IMR-90 (cell line): ENCODE measurements at regions not wholly inside any gene's neighbourhood (a gene's known extent, or its start where the extent isn't known, plus 50 kb on each side); places are given as distances from the start of the nearest gene placed in this dataset.

Experiments used
- ATAC-seq: fragments of 200-7000 bp; cut with Tn5 transposase; 2 replicates; pipeline ENCODE4 v1.9.1; 2020; ENCODE audit warnings: low read depth, mild to moderate bottlenecking, moderate library complexity
- BruUV-seq: library from RNA; stranded (reverse); fragments of 400-500 nt; replicated peaks from 2 replicates; lab custom pipeline; 2021; lab: Mats Ljungman, UMichigan
- CTCF ChIA-PET: fragments of 300-600 bp; formaldehyde crosslinking; extraction: SDS; loops from one replicate; lab custom pipeline; 2021; ENCODE audit warnings: antibody characterized with exemption; lab: Yijun Ruan, JAX
- POLR2A ChIA-PET: fragments of 300-600 bp; sonication (Branson Sonifier 250); formaldehyde crosslinking; loops from one replicate; lab custom pipeline; 2022; ENCODE audit warnings: antibody characterized with exemption; ENCODE audit not compliant: unreplicated experiment; lab: Charles Lee
- DNase-seq: peaks from one replicate; pipeline ENCODE4 v3.0.0; 2013
- H2AFZ ChIP-seq: replicated peaks from 2 replicates; pipeline ENCODE3; 2013; ENCODE audit warnings: low read length, mild to moderate bottlenecking; ENCODE audit not compliant: poor library complexity
- H2AK5ac ChIP-seq: 2 replicates; pipeline ENCODE4 v1.6.1; 2013; ENCODE audit warnings: low read depth, low read length, inconsistent platforms
- H2AK9ac ChIP-seq: replicated peaks from 2 replicates; pipeline ENCODE3; 2013; ENCODE audit warnings: mild to moderate bottlenecking, low read depth, low read length, moderate library complexity; ENCODE audit not compliant: poor library complexity
- H2BK120ac ChIP-seq: 2 replicates; pipeline ENCODE4 v1.6.1; 2013; ENCODE audit warnings: low read depth, low read length, inconsistent platforms
- H2BK15ac ChIP-seq: 3 replicates; pipeline ENCODE4 v1.6.1; 2013; ENCODE audit warnings: low read depth, low read length, inconsistent platforms
- H2BK20ac ChIP-seq: 2 replicates; pipeline ENCODE4 v1.6.1; 2013; ENCODE audit warnings: low read depth, mild to moderate bottlenecking, inconsistent platforms, low read length, moderate library complexity
- H2BK5ac ChIP-seq: 2 replicates; pipeline ENCODE4 v1.6.1; 2013; ENCODE audit warnings: mild to moderate bottlenecking, low read depth, low read length, inconsistent platforms; ENCODE audit not compliant: poor library complexity, severe bottlenecking
- H3K14ac ChIP-seq: replicated peaks from 2 replicates; pipeline ENCODE4 v1.6.1; 2013; ENCODE audit warnings: low read depth, low read length, inconsistent platforms
- H3K18ac ChIP-seq: 2 replicates; pipeline ENCODE4 v1.6.1; 2013; ENCODE audit warnings: low read depth, low read length, control low read depth
- H3K23ac ChIP-seq: 2 replicates; pipeline ENCODE4 v1.6.1; 2013; ENCODE audit warnings: low read depth, low read length, inconsistent platforms
- H3K27ac ChIP-seq: 2 replicates; pipeline ENCODE4 v1.5.1; 2013; ENCODE audit warnings: mild to moderate bottlenecking, control low read depth, low read length; ENCODE audit not compliant: insufficient read depth
- H3K27me3 ChIP-seq: 2 replicates; pipeline ENCODE4 v1.6.1; 2013; ENCODE audit warnings: low read length; ENCODE audit not compliant: control insufficient read depth, insufficient read depth
- H3K36me3 ChIP-seq: 2 replicates; pipeline ENCODE4 v1.6.1; 2013; ENCODE audit warnings: low read length, mixed read lengths; ENCODE audit not compliant: control insufficient read depth, insufficient read depth
- H3K4ac ChIP-seq: 2 replicates; pipeline ENCODE4 v1.6.1; 2013; ENCODE audit warnings: low read depth, low read length, inconsistent platforms
- H3K4me1 ChIP-seq: 2 replicates; pipeline ENCODE4 v1.6.1; 2013; ENCODE audit warnings: low read length, mixed read lengths; ENCODE audit not compliant: control insufficient read depth, insufficient read depth
- H3K4me2 ChIP-seq: 2 replicates; pipeline ENCODE4 v1.6.1; 2013; ENCODE audit warnings: low read depth, mild to moderate bottlenecking, control low read depth, low read length, moderate library complexity
- H3K4me3 ChIP-seq: 2 replicates; pipeline ENCODE4 v1.5.1; 2013; ENCODE audit warnings: low read depth, mild to moderate bottlenecking, control low read depth, low read length, moderate library complexity; ENCODE audit not compliant: insufficient read depth
- H3K56ac ChIP-seq: 2 replicates; pipeline ENCODE4 v1.6.1; 2013; ENCODE audit warnings: low read length, inconsistent platforms; ENCODE audit not compliant: insufficient read depth; ENCODE audit errors: extremely low read depth
- H3K79me1 ChIP-seq, 2 experiments: 2 replicates each; pipeline ENCODE4 v1.6.1; 2013; ENCODE audit warnings: low read length in 2 of 2, inconsistent platforms in 1 of 2, low read depth in 1 of 2
- H3K9ac ChIP-seq: 2 replicates; pipeline ENCODE4 v1.6.1; 2013; ENCODE audit warnings: low read depth, low read length, control low read depth
- H3K9me1 ChIP-seq: 2 replicates; pipeline ENCODE4 v1.6.1; 2013; ENCODE audit warnings: low read length, inconsistent platforms; ENCODE audit not compliant: insufficient read depth
- H3K9me3 ChIP-seq: 2 replicates; pipeline ENCODE4 v1.6.1; 2013; ENCODE audit warnings: low read length; ENCODE audit not compliant: control insufficient read depth, insufficient read depth
- H4K20me1 ChIP-seq: 2 replicates; pipeline ENCODE4 v1.6.1; 2013; ENCODE audit warnings: low read length, inconsistent platforms; ENCODE audit not compliant: insufficient read depth
- H4K5ac ChIP-seq: 2 replicates; pipeline ENCODE4 v1.6.1; 2013; ENCODE audit warnings: mild to moderate bottlenecking, low read depth, low read length, control low read depth
- H4K8ac ChIP-seq, 2 experiments: 2 replicates each; pipeline ENCODE4 v1.6.1; 2013; ENCODE audit warnings: low read depth in 2 of 2, low read length in 2 of 2, control low read depth in 1 of 2, inconsistent platforms in 1 of 2
- H4K91ac ChIP-seq: 2 replicates; pipeline ENCODE4 v1.6.1; 2013; ENCODE audit warnings: low read depth, low read length, inconsistent platforms; ENCODE audit not compliant: insufficient read depth
- BHLHE40 ChIP-seq: fragments of 150-350 bp; IDR thresholded peaks from 2 replicates; pipeline ENCODE4 v1.6.1; 2016; ENCODE audit warnings: mild to moderate bottlenecking, low read depth, low read length
- CEBPB ChIP-seq: IDR thresholded peaks from 2 replicates; pipeline ENCODE4 v1.6.1; 2012; ENCODE audit warnings: low read depth, low read length, improper control_type of control experiment
- CHD1 ChIP-seq: IDR thresholded peaks from 2 replicates; pipeline ENCODE4 v1.6.1; 2012; ENCODE audit warnings: low read depth, low read length, improper control_type of control experiment
- FOS ChIP-seq: fragments of 150-350 bp; IDR thresholded peaks from 2 replicates; pipeline ENCODE4 v1.6.1; 2016; ENCODE audit warnings: low read depth, low read length
- MAFK ChIP-seq: IDR thresholded peaks from 2 replicates; pipeline ENCODE4 v1.6.1; 2012; ENCODE audit warnings: low read depth, low read length, improper control_type of control experiment
- MAZ ChIP-seq: IDR thresholded peaks from 2 replicates; pipeline ENCODE4 v1.6.1; 2012; ENCODE audit warnings: low read depth, mild to moderate bottlenecking, low read length, improper control_type of control experiment, moderate library complexity, borderline replicate concordance
- MXI1 ChIP-seq: IDR thresholded peaks from 2 replicates; pipeline ENCODE4 v1.6.1; 2012; ENCODE audit warnings: low read depth, mild to moderate bottlenecking, low read length, moderate library complexity, borderline replicate concordance
- NFE2L2 ChIP-seq: fragments of 150-350 bp; IDR thresholded peaks from 2 replicates; pipeline ENCODE4 v1.6.1; 2016; ENCODE audit warnings: low read depth, mild to moderate bottlenecking, low read length
- POLR2A ChIP-seq: IDR thresholded peaks from 2 replicates; pipeline ENCODE4 v1.6.1; 2012; ENCODE audit warnings: mild to moderate bottlenecking, low read depth, low read length
- RAD21 ChIP-seq: IDR thresholded peaks from 2 replicates; pipeline ENCODE4 v1.6.1; 2012; ENCODE audit warnings: low read length, improper control_type of control experiment
- RCOR1 ChIP-seq: IDR thresholded peaks from 2 replicates; pipeline ENCODE4 v1.6.1; 2012; ENCODE audit warnings: mild to moderate bottlenecking, low read length, improper control_type of control experiment; ENCODE audit not compliant: insufficient replicate concordance
- RFX5 ChIP-seq: IDR thresholded peaks from 2 replicates; pipeline ENCODE4 v1.8.0; 2012; ENCODE audit warnings: low read depth, mild to moderate bottlenecking, low read length, moderate library complexity
- dilution Hi-C: fragments of 300-500 bp; cut with HindIII; formaldehyde crosslinking; loops from one replicate; pipeline ENCODE4 v1.14.3; 2018; ENCODE audit warnings: low sequenced_read_pairs; ENCODE audit not compliant: unreplicated experiment
- in situ Hi-C: fragments of 300-500 bp; cut with MboI; formaldehyde crosslinking; loops from 3 replicates; pipeline ENCODE4 v1.14.3; 2019; ENCODE audit warnings: low sequenced_read_pairs, inconsistent platforms, mixed read lengths
- intact Hi-C: fragments of 100-400 bp; cut with micrococcal nuclease; formaldehyde crosslinking; loops from 2 replicates; pipeline ENCODE4 v1.10.0; 2022
- TF ChIP-seq, protein P1 (sequence below): fragments of 150-350 bp; IDR thresholded peaks from 2 replicates; pipeline ENCODE4 v1.6.1; 2016; ENCODE audit warnings: low read depth, mild to moderate bottlenecking, low read length, moderate library complexity, borderline replicate concordance
- TF ChIP-seq, protein P2 (sequence below): fragments of 150-350 bp; IDR thresholded peaks from 2 replicates; pipeline ENCODE4 v1.6.1; 2017; ENCODE audit warnings: mild to moderate bottlenecking, antibody characterized with exemption, low read length, low read depth
- TF ChIP-seq, protein P3 (sequence below): conservative IDR thresholded peaks from 2 replicates; pipeline ENCODE4 v1.5.1; 2012; ENCODE audit warnings: mild to moderate bottlenecking, low read depth, low read length, improper control_type of control experiment

DNA sequence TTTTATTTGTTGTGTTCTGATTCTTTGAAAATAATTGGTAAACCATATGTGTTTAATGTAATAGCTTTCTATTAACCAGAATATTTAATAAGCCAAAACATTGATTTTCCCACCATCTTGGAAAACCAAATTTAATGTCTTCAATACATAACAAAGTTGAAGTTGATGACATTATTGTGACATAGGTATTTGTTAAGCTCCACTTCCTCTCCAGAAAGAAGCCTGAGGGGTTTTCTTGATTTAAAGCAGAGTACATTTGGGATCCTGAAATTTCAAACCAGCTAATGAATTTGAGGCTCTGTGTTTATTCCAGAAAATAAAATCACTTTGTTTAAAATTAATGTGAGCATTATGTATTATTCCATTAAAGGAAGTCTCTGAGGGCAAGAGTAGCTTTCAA is 106.3 kb downstream of the PERP start:
- Histone ChIP-seq H2BK15ac (no peak overlapping the region), H3K23ac (no peak overlapping the region), H3K9me1 (no peaks in the 10 kb centered on the region), H4K20me1 (no peaks in the 10 kb centered on the region), H2AK5ac (no peak overlapping the region), H3K27ac (no peak overlapping the region), H2AK9ac (no peak overlapping the region), H3K79me1 (no peaks in the 10 kb centered on the region), H4K5ac (no peak overlapping the region), H3K9ac (no peak overlapping the region), H2BK120ac (no peak overlapping the region), H3K27me3 (peaks cover 9% of the 10 kb centered on the region), H3K4me1 (no peaks in the 10 kb centered on the region), H3K18ac (no peak overlapping the region), H2BK5ac (no peak overlapping the region), H2AFZ (no peak overlapping the region), H4K8ac (no peak overlapping the region), H3K14ac (no peak overlapping the region), H3K56ac (no peak overlapping the region), H3K4me3 (no peak overlapping the region), H3K4me2 (no peak overlapping the region), H3K4ac (no peak overlapping the region), H3K36me3 (no peaks in the 10 kb centered on the region), H4K91ac (no peak overlapping the region), H3K9me3 (no peaks in the 10 kb centered on the region), H2BK20ac (no peak overlapping the region)
- ChIA-PET POLR2A (no interaction called here), CTCF (interaction anchor here (0.5 to 2.1 kb wide), 5 partner anchors 9 to 113 kb away, joined by 3 to 15 read pairs (median 4); no protein-coding TSS in a partner anchor)
- intact Hi-C loops = loop anchor here (1.0 to 10.0 kb wide), 4 partner anchors 108 to 504 kb away; partner anchors contain the start of gene HEBP2
- in situ Hi-C loops = loop anchor here (5.0 kb wide), 1 partner anchor 111 kb away; no protein-coding TSS in a partner anchor
- TF ChIP-seq FOS (no peak), POLR2A (no peak), RAD21 (no peak), BHLHE40 (no peak), MAZ (no peak), RFX5 (no peak), RCOR1 (no peak), MXI1 (no peak), CEBPB (no peak), NFE2L2 (no peak), MAFK (no peak), CHD1 (no peak)
- TF ChIP-seq, protein P1, sequence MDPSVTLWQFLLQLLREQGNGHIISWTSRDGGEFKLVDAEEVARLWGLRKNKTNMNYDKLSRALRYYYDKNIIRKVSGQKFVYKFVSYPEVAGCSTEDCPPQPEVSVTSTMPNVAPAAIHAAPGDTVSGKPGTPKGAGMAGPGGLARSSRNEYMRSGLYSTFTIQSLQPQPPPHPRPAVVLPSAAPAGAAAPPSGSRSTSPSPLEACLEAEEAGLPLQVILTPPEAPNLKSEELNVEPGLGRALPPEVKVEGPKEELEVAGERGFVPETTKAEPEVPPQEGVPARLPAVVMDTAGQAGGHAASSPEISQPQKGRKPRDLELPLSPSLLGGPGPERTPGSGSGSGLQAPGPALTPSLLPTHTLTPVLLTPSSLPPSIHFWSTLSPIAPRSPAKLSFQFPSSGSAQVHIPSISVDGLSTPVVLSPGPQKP = no peak
- TF ChIP-seq, protein P2, sequence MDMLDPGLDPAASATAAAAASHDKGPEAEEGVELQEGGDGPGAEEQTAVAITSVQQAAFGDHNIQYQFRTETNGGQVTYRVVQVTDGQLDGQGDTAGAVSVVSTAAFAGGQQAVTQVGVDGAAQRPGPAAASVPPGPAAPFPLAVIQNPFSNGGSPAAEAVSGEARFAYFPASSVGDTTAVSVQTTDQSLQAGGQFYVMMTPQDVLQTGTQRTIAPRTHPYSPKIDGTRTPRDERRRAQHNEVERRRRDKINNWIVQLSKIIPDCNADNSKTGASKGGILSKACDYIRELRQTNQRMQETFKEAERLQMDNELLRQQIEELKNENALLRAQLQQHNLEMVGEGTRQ = no peak
- TF ChIP-seq, protein P3, sequence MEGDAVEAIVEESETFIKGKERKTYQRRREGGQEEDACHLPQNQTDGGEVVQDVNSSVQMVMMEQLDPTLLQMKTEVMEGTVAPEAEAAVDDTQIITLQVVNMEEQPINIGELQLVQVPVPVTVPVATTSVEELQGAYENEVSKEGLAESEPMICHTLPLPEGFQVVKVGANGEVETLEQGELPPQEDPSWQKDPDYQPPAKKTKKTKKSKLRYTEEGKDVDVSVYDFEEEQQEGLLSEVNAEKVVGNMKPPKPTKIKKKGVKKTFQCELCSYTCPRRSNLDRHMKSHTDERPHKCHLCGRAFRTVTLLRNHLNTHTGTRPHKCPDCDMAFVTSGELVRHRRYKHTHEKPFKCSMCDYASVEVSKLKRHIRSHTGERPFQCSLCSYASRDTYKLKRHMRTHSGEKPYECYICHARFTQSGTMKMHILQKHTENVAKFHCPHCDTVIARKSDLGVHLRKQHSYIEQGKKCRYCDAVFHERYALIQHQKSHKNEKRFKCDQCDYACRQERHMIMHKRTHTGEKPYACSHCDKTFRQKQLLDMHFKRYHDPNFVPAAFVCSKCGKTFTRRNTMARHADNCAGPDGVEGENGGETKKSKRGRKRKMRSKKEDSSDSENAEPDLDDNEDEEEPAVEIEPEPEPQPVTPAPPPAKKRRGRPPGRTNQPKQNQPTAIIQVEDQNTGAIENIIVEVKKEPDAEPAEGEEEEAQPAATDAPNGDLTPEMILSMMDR = no peak
- dilution Hi-C loops = no loop called here
- ATAC-seq = no peak
- no peak for DNase-seq
- BruUV-seq = no TSS peak
